Right lobe of liver (tissue), 4 donors: ENCODE measurements at regions not wholly inside any gene's neighbourhood (a gene's known extent, or its start where the extent isn't known, plus 50 kb on each side); places are given as distances from the start of the nearest gene placed in this dataset.

Source experiments
- CTCF ChIP-seq, 4 donors: fragments of 200-600 bp in 3 of 4; fragments of 450-650 bp in 1 of 4; IDR thresholded peaks; one replicate each; pipeline versions ENCODE4 v1.5.1 to v1.8.0; 2016 to 2022; ENCODE audit warnings: antibody characterized with exemption in 4 of 4, mild to moderate bottlenecking in 2 of 4
- POLR2A ChIP-seq: fragments of 450-650 bp; IDR thresholded peaks from one replicate; pipeline ENCODE4 v1.6.1; 2017; ENCODE audit warnings: antibody characterized with exemption, mild to moderate bottlenecking
- donor health status: DM: no; HTN: no; CAD: no.
- donor health status: DM: no; HTN: no; CAD: no.
- donor health status: DM: no; HTN: yes; CAD: no.

DNA sequence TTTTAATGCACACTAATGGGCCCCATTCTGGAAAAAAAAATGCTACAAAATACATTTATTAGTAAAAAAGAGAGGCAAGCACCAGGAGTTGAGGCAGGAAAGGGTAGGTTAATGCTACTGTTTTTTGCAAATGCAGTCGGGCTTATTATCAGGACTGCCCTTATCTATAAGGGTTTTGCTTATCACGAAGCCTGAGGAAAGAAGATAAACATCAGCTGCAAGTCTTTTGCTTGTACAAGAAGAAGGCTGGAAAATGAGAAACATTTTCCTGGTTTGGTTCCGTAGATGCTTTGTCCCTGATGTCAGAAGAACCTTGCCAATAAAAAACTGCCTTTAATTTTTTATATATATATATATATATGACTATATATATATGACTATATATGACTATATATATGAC, 189.3 kb upstream of the VGLL2 start:
- TF ChIP-seq CTCF (IDR thresholded peaks at IDR 0.05) (no peak), POLR2A (no peak)
